ENCODE measurements at regions not wholly inside any gene's neighbourhood (a gene's known extent, or its start where the extent isn't known, plus 50 kb on each side); places are given as distances from the start of the nearest gene placed in this dataset.

GRCh38 chr9:88742905-88743304, 207.9 kb downstream of the NXNL2 start:
- 94% methylated on average over 6 of the region's 6 CpGs; no CpG with 5 or more reads in 1 of the 2 experiments for WGBS, 2 experiments (ENCODE audit: extremely low coverage in 1 of 2, insufficient coverage in 1 of 2, insufficient read length in 1 of 2, insufficient replicate concordance in 2 of 2, low coverage in 1 of 2, low lambda C conversion rate in 2 of 2, missing lambda C conversion rate in 1 of 2)
- H2BK12ac ChIP-seq (ENCODE audit: low read depth, low read length), result no peak overlapping the region
- H2AK5ac ChIP-seq (ENCODE audit: low read depth, low read length), result no peak overlapping the region
- CTCF ChIA-PET (ENCODE audit: partially characterized antibody), result interaction anchor here (1.1 to 1.3 kb wide), 2 partner anchors 40 to 150 kb away, joined by 3 read pairs; no protein-coding TSS in a partner anchor
- POLR2A ChIA-PET (ENCODE audit: partially characterized antibody), result interaction anchor here (1.6 kb wide), 1 partner anchor 9 kb away, joined by 3 read pairs; no protein-coding TSS in a partner anchor
- TF ChIP-seq CEBPB (IDR thresholded peaks at IDR 0.05; ENCODE audit: low read depth, low read length) (no peak), GTF2F1 (IDR thresholded peaks at IDR 0.05; ENCODE audit: borderline replicate concordance, low read depth, low read length) (no peak)
- H2BK15ac ChIP-seq (ENCODE audit: low read length), result no peak overlapping the region
- H3K4me2 ChIP-seq (ENCODE audit: insufficient read depth in 1 of 2, low read depth in 2 of 2, low read length in 2 of 2), result no peak overlapping the region
- no peak overlapping the region for H3K9ac ChIP-seq (replicated peaks in 1 of 4; ENCODE audit: extremely low read depth in 1 of 4, low read depth in 3 of 4, low read length in 3 of 4)
- no peak overlapping the region for H3K4me3 ChIP-seq (ENCODE audit: extremely low read depth in 1 of 4, insufficient read depth in 2 of 4, low read depth in 3 of 4, low read length in 4 of 4)
- peaks cover 9 to 11% of the 10 kb centered on the region in 2 experiments for H3K9me3 ChIP-seq (ENCODE audit: insufficient read depth in 2 of 2, low read depth in 1 of 2, low read length in 1 of 2)
- peaks cover 7 to 15% (median 14%) of the 10 kb centered on the region in 4 experiments for H3K4me1 ChIP-seq (replicated peaks in 1 of 4; ENCODE audit: control insufficient read depth in 3 of 4, insufficient read depth in 4 of 4, low read length in 3 of 4)
- no peak overlapping the region for H3K23ac ChIP-seq (ENCODE audit: insufficient read length)
- H4K5ac ChIP-seq (ENCODE audit: insufficient read length, low read depth, low read length), result no peak overlapping the region
- peaks cover 3% of the 10 kb centered on the region; the same call in 1 of the 2 replicates for H3K23me2 ChIP-seq (ENCODE audit: low read depth, low read length)
- H3K79me1 ChIP-seq (ENCODE audit: low read depth, low read length), result no peaks in the 10 kb centered on the region
- H2BK120ac ChIP-seq (replicated peaks; ENCODE audit: low read depth, low read length), result no peak overlapping the region
- no peak overlapping the region for H2BK20ac ChIP-seq (ENCODE audit: low read length)
- H3K14ac ChIP-seq (ENCODE audit: insufficient read length), result no peak overlapping the region
- no peak overlapping the region for H3K27ac ChIP-seq (ENCODE audit: low read depth, low read length)
- no peak for FAIRE-seq
- H3K56ac ChIP-seq (replicated peaks; ENCODE audit: insufficient read length, low read depth, low read length), result no peak overlapping the region
- DNase-seq (ENCODE audit: low read depth in 1 of 2, low spot score in 2 of 2), result no peak
- H3K4ac ChIP-seq (replicated peaks; ENCODE audit: insufficient read length, low read depth, low read length), result no peak overlapping the region
- H2BK5ac ChIP-seq (ENCODE audit: low read depth, low read length), result no peak overlapping the region
- no peak overlapping the region for H2AFZ ChIP-seq (ENCODE audit: low read length)
- no peak overlapping the region for H3K18ac ChIP-seq (ENCODE audit: extremely low read depth, low read length)
- H4K8ac ChIP-seq (ENCODE audit: extremely low read depth, insufficient read depth, low read length), result no peak overlapping the region
- no peak overlapping the region for H4K91ac ChIP-seq (replicated peaks; ENCODE audit: insufficient read length, low read length)
- no peaks in the 10 kb centered on the region for H3K79me2 ChIP-seq (ENCODE audit: control insufficient read depth in 1 of 2, insufficient read depth in 2 of 2, low read length in 2 of 2)
- 0 out of 8 replicates have a peak, but pooled peaks cover 0 to 3% (median 0%) of the 10 kb centered on the region in 4 experiments for H3K36me3 ChIP-seq (ENCODE audit: control insufficient read depth in 2 of 4, insufficient read depth in 4 of 4, low read length in 3 of 4)
- no peaks in the 10 kb centered on the region; a peak in 1 of 7 replicates for H3K27me3 ChIP-seq (replicated peaks in 1 of 4; ENCODE audit: control insufficient read depth in 3 of 4, extremely low read depth in 1 of 4, insufficient read depth in 3 of 4, low read length in 3 of 4)
- H4K20me1 ChIP-seq (replicated peaks in 1 of 2; ENCODE audit: control insufficient read depth in 1 of 2, insufficient read depth in 2 of 2, low read length in 2 of 2), result no peaks in the 10 kb centered on the region

Measured in H1 (cell line).